NB4 (cell line): ENCODE measurements at regions not wholly inside any gene's neighbourhood (a gene's known extent, or its start where the extent isn't known, plus 50 kb on each side); places are given as distances from the start of the nearest gene placed in this dataset.
"Not testable (repeated sequence)": the region's sequence is repeated elsewhere in the genome, so short reads cannot be mapped to it uniquely, and the experiment has no call there.

Source experiments
- DNase-seq: peaks from one replicate; pipeline ENCODE4 v3.0.0; 2010; ENCODE audit warnings: low read depth
- H3K4me3 ChIP-seq: one replicate; pipeline ENCODE4 v1.5.1; 2011; ENCODE audit warnings: mild to moderate bottlenecking, low read depth, low read length, moderate library complexity
- CTCF ChIP-seq: IDR thresholded peaks from one replicate; pipeline ENCODE4 v1.5.1; 2012; ENCODE audit warnings: low read depth, low read length
- MAX ChIP-seq: IDR thresholded peaks from 2 replicates; pipeline ENCODE4 v1.6.1; 2011; ENCODE audit warnings: low read depth, low read length
- MYC ChIP-seq: IDR thresholded peaks from 2 replicates; pipeline ENCODE4 v1.6.1; 2011; ENCODE audit warnings: low read depth, low read length
- POLR2A ChIP-seq: IDR thresholded peaks from 2 replicates; pipeline ENCODE4 v1.6.1; 2011; ENCODE audit warnings: mild to moderate bottlenecking; ENCODE audit not compliant: insufficient read length; ENCODE audit errors: extremely low read depth

- DNase-seq, result no peak
- TF ChIP-seq MYC, result no peak
- no peak for TF ChIP-seq MAX
- no peak for TF ChIP-seq CTCF
- no peak for TF ChIP-seq POLR2A
- no peak overlapping the region for H3K4me3 ChIP-seq
Observed at GRCh38 chr1:233738396-233738795, 124.5 kb downstream of the KCNK1 start.

- no peak for DNase-seq
- TF ChIP-seq POLR2A (no peak), MAX (no peak)
- H3K4me3 ChIP-seq, result no peak overlapping the region
Observed at GRCh38 chr1:233738850-233739249, 124.9 kb downstream of the KCNK1 start.

GRCh38 chr1:233744779-233745513, 131.0 kb downstream of the KCNK1 start:
- DNase-seq, result no peak
- TF ChIP-seq MAX (no peak), MYC (no peak), POLR2A (no peak), CTCF (no peak)
- H3K4me3 ChIP-seq, result no peak overlapping the region

DNA sequence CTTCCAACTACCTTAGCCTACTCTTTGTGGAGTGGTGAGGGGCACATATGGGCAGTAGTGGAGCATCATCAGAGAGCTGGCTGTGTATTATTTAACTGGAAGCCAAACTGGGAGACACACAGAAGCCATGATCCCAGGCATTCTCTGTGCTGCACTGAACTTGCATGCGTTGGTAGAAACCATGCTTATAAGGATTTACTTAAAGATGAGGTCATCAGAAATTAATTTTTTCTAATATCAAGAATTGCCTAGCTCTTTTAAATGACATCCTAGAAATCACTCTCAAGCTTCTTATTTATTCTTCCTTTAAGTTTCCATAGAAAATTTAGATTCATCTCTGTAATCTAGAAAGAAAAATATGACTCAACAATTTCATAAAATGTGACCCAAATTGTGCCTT, 136.2 kb downstream of the KCNK1 start:
- H3K4me3 ChIP-seq, result no peak overlapping the region
- TF ChIP-seq MYC, result no peak
- TF ChIP-seq CTCF, result no peak
- TF ChIP-seq POLR2A, result no peak
- no peak for TF ChIP-seq MAX
- DNase-seq, result no peak

- no peak for DNase-seq
Observed at GRCh38 chr1:233759665-233760064, 144.8 kb upstream of the SLC35F3 start.

GRCh38 chr1:233764304-233764703, 140.2 kb upstream of the SLC35F3 start:
- not testable (repeated sequence) for H3K4me3 ChIP-seq, DNase-seq

More at GRCh38 chr1:233759665-233760064, 144.8 kb upstream of the SLC35F3 start:
- TF ChIP-seq CTCF (no peak), MYC (no peak), MAX (no peak), POLR2A (no peak)
- no peak overlapping the region for H3K4me3 ChIP-seq

- no peak overlapping the region for H3K4me3 ChIP-seq
- DNase-seq, result no peak
- TF ChIP-seq MAX (no peak), POLR2A (no peak), CTCF (no peak), MYC (no peak)
Observed at GRCh38 chr1:233777566-233777965, 126.9 kb upstream of the SLC35F3 start.
